CD4-positive, CD25-positive, alpha-beta regulatory T cell (primary cell): ENCODE measurements at regions not wholly inside any gene's neighbourhood (a gene's known extent, or its start where the extent isn't known, plus 50 kb on each side); places are given as distances from the start of the nearest gene placed in this dataset.

ENCODE experiments used
- ATAC-seq, 2 donors: fragments of 150-1000 bp; cut with Tn5 transposase; one replicate each; pipeline ENCODE4 v1.10.0; 2021; ENCODE audit warnings: low read depth in 2 of 2, moderate number of reproducible peaks in 2 of 2, moderate library complexity in 1 of 2
- DNase-seq, 3 donors: peaks; one replicate each; pipeline versions ENCODE4 v3.0.0 to v3.0.0-alpha.2; 2012 to 2022; ENCODE audit warnings: mixed read lengths in 1 of 3
- H3K27ac ChIP-seq: one replicate; pipeline ENCODE4 v1.7.0; 2013; ENCODE audit warnings: mild to moderate bottlenecking, low read length; ENCODE audit not compliant: insufficient read depth, poor library complexity, severe bottlenecking
- H3K27me3 ChIP-seq: one replicate; pipeline ENCODE4 v1.7.0; 2013; ENCODE audit warnings: low read length; ENCODE audit not compliant: control insufficient read depth, insufficient read depth
- H3K36me3 ChIP-seq: one replicate; pipeline ENCODE4 v1.7.0; 2013; ENCODE audit warnings: mild to moderate bottlenecking, low read length, moderate library complexity; ENCODE audit not compliant: control insufficient read depth, insufficient read depth
- H3K4me1 ChIP-seq: 2 replicates; pipeline ENCODE4 v1.7.0; 2013; ENCODE audit warnings: mild to moderate bottlenecking, low read length; ENCODE audit not compliant: insufficient read depth, control insufficient read depth, poor library complexity, severe bottlenecking
- H3K4me3 ChIP-seq: one replicate; pipeline ENCODE4 v1.7.0; 2013; ENCODE audit warnings: low read depth, mild to moderate bottlenecking, low read length, moderate library complexity
- H3K9me3 ChIP-seq, 2 experiments: 1 replicate in 1 of 2; 2 replicates in 1 of 2; pipeline ENCODE4 v1.7.0; 2013; ENCODE audit warnings: low read length in 2 of 2, mild to moderate bottlenecking in 1 of 2, moderate library complexity in 1 of 2; ENCODE audit not compliant: control insufficient read depth in 2 of 2
- H3K27ac Mint-ChIP-seq, 3 donors: one replicate each; pipeline ENCODE4 v1.8.0; 2020 to 2022; ENCODE audit warnings: mild to moderate bottlenecking in 3 of 3, mixed read lengths in 3 of 3, moderate library complexity in 2 of 3
- H3K27me3 Mint-ChIP-seq: one replicate; pipeline ENCODE4 v1.8.0; 2022; ENCODE audit warnings: mild to moderate bottlenecking, mixed read lengths
- H3K36me3 Mint-ChIP-seq: one replicate; pipeline ENCODE4 v1.8.0; 2020; ENCODE audit warnings: mixed read lengths
- H3K4me1 Mint-ChIP-seq, 4 donors: one replicate each; pipeline ENCODE4 v1.8.0; 2020 to 2022; ENCODE audit warnings: mixed read lengths in 4 of 4, mild to moderate bottlenecking in 1 of 4
- H3K4me3 Mint-ChIP-seq, 4 donors: one replicate each; pipeline ENCODE4 v1.8.0; 2020 to 2022; ENCODE audit warnings: mild to moderate bottlenecking in 4 of 4, mixed read lengths in 4 of 4, moderate library complexity in 3 of 4
- H3K9me3 Mint-ChIP-seq, 7 donors: one replicate each; pipeline ENCODE4 v1.8.0; 2020 to 2022; ENCODE audit warnings: mixed read lengths in 7 of 7, mild to moderate bottlenecking in 3 of 7, moderate library complexity in 2 of 7

DNA sequence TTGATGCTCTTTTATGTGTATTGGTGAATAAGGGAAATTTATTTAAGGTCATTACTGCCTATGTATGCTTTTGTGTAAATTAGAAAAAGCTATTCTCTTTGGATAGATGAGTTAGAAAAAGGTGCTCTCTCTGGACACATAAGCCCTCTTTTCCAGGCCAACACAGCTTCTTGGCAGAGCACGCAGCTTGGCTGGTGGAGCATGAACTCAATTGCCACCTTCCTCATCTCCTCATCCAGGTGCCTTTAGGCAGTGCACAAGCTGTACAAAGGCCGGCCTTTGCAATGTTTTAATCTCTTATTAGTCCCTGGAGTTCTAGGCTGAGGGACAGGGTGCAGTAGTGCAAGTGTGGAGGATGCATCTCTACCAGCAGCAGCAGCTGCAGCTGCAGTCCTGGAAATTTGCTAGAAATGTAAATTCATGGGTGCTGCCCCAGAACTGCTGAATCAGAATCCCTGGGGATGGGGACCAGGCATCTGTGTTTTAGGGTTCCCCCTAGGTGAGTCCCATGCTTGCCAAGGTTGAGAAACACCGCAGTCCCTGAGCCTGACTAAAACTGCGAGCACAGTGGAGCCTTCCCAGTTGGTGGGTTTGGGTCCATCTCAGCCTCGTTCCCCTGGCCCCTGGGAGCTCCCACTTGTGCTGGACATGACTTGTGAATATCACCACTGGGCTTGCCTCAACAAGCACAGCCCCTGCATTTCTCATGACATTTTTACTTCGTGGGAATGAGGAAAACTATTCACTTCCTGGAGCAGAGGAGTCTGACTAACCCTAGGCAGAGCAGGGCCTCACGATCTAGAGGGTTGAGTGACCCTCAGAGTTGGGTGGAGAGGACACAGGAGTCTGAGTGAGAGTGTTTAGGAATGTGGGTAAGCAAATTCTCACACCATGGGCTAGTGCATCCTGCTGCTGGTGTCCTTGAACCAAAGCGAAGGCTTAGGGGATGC is 272.3 kb downstream of the ZSWIM6 start:
- H3K27me3 ChIP-seq: no peaks in the 10 kb centered on the region
- ATAC-seq (no peak), DNase-seq (no peak)
- no peaks in the 10 kb centered on the region for H3K9me3 ChIP-seq
- no peak overlapping the region for H3K27ac ChIP-seq
- Mint-ChIP-seq H3K4me1 (no peaks in the 10 kb centered on the region), H3K4me3 (no peak overlapping the region), H3K9me3 (no peaks in the 10 kb centered on the region), H3K36me3 (no peaks in the 10 kb centered on the region), H3K27me3 (no peaks in the 10 kb centered on the region), H3K27ac (no peak overlapping the region)
- H3K36me3 ChIP-seq: no peaks in the 10 kb centered on the region
- no peaks in the 10 kb centered on the region for H3K4me1 ChIP-seq
- no peak overlapping the region for H3K4me3 ChIP-seq

DNA sequence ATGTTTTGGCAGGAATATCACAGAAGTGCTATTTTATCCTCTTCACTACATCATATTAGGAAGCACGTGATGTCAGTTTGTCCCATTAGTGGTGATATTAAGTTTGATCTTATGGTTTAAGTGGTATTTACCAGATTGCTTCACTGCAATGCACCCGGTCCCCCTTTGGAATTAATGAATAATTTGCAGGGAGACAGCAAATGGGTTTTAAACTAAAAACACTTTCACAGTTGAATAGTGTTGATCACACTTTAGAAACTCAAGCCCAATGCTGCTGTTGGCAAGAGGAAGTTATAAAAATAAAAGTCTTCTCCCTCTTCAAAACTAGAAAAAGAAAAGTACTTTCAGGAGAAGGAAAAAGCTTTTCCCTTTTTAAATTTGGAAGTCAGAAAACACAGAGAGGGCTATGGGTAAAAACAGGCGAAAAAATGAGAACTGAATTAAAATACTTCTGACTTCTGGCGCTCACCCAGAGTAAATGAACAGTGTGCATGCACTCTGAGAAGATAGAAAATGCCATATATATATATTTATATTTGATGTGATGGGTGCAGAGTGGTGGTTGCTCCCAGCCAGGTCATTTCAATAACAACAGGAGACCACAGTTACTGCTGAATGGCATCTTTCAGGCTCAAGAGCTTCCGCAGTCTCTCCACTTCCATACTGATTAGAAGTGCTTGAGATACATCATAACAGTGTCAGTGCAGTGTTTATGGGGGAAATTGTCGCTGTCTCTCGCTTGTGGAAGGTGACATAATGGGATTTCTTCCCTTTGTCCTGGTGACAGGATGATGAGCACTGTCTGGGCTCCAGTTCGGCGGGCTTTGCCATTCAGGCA is 278.0 kb downstream of the ZSWIM6 start:
- Histone ChIP-seq H3K36me3 (no peaks in the 10 kb centered on the region), H3K4me1 (no peaks in the 10 kb centered on the region), H3K4me3 (no peak overlapping the region), H3K27me3 (no peaks in the 10 kb centered on the region), H3K9me3 (no peaks in the 10 kb centered on the region), H3K27ac (no peak overlapping the region)
- no peaks in the 10 kb centered on the region for H3K36me3 Mint-ChIP-seq
- no peak overlapping the region for H3K27ac Mint-ChIP-seq
- H3K27me3 Mint-ChIP-seq: peaks cover 13% of the 10 kb centered on the region
- DNase-seq (no peak), ATAC-seq (no peak)
- H3K4me1 Mint-ChIP-seq: no peaks in the 10 kb centered on the region
- no peaks in the 10 kb centered on the region for H3K9me3 Mint-ChIP-seq
- H3K4me3 Mint-ChIP-seq: no peak overlapping the region

DNA sequence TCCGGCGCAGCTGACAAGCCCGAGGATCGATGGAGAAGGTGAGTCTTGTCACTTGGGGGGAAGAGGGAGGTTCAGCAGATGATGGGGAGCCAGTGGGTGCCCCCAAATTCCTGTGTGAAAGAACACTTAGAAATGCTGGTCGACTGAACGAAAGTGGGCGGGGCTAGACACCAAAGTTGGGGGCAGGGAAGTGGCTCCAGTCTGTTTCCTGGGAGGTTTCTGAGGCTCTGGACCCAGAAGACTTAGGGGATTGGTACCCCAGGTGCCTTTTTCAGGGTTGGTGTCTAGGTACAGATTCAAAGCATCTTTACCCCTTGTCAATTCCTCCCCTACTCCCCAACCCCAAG is 278.6 kb downstream of the ZSWIM6 start:
- H3K36me3 ChIP-seq: no peaks in the 10 kb centered on the region
- no peak overlapping the region for H3K27ac ChIP-seq
- H3K27ac Mint-ChIP-seq: no peak overlapping the region

DNA sequence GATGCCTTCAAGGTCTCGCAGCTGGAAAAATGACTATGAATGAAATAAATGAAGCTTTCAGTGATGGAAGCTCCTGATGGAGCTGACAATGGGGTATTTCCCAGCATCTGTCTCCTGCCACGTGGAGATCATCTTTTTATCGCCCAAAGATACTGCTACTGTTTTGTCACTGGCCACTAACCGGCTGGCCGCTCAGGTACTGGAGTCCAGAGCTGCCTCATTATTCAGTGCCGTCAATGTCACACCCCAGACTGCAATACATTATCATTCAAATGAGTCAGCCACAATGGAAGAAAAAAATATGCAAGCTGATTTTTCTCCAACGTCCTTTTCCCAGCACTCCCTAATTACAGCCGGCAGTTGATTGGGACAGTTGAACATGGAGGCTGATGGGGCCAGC is 280.4 kb downstream of the ZSWIM6 start:
- Mint-ChIP-seq H3K9me3 (no peaks in the 10 kb centered on the region), H3K27me3 (peaks cover 13% of the 10 kb centered on the region), H3K4me3 (no peak overlapping the region), H3K36me3 (no peaks in the 10 kb centered on the region), H3K4me1 (no peaks in the 10 kb centered on the region), H3K27ac (no peak overlapping the region)
- ATAC-seq (no peak), DNase-seq (no peak)
- no peaks in the 10 kb centered on the region for H3K27me3 ChIP-seq
- no peaks in the 10 kb centered on the region for H3K4me1 ChIP-seq
- no peak overlapping the region for H3K4me3 ChIP-seq
- no peaks in the 10 kb centered on the region for H3K36me3 ChIP-seq
- no peak overlapping the region for H3K27ac ChIP-seq
- H3K9me3 ChIP-seq: no peaks in the 10 kb centered on the region

More for the DNA sequence above, 278.6 kb downstream of the ZSWIM6 start:
- no peaks in the 10 kb centered on the region for H3K4me1 Mint-ChIP-seq
- no peaks in the 10 kb centered on the region for H3K36me3 Mint-ChIP-seq
- Histone ChIP-seq H3K4me1 (no peaks in the 10 kb centered on the region), H3K9me3 (no peaks in the 10 kb centered on the region), H3K27me3 (no peaks in the 10 kb centered on the region), H3K4me3 (no peak overlapping the region)
- ATAC-seq: no peak
- DNase-seq: no peak
- H3K4me3 Mint-ChIP-seq: no peak overlapping the region
- peaks cover 13% of the 10 kb centered on the region for H3K27me3 Mint-ChIP-seq
- no peaks in the 10 kb centered on the region for H3K9me3 Mint-ChIP-seq

DNA sequence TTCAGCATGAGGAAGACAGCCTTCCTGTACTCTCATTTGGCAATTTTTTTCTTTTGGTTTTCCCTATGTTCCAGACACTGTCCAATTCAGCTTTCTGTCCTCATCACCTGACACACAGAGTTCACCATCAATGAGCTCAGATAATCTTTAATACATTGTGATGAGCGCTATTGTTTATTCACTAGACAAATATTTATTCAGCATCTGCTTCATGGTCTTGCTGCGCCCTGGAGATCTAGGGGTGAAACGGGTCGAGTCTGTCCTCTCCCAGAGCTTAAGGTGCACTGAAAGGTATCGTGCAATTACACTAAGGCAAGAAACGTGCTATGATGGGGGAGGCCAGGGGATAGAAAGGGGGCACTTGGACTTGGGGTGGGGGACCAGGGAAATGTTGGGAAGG is 281.6 kb downstream of the ZSWIM6 start:
- H3K27ac ChIP-seq: no peak overlapping the region
- peaks cover 0 to 2% (median 0%) of the 10 kb centered on the region in 7 donors for H3K9me3 Mint-ChIP-seq
- no peak overlapping the region for H3K4me3 Mint-ChIP-seq
- no peaks in the 10 kb centered on the region for H3K9me3 ChIP-seq
- no peaks in the 10 kb centered on the region for H3K36me3 Mint-ChIP-seq
- H3K4me3 ChIP-seq: no peak overlapping the region
- H3K27me3 ChIP-seq: no peaks in the 10 kb centered on the region
- no peaks in the 10 kb centered on the region for H3K36me3 ChIP-seq
- no peak for DNase-seq
- ATAC-seq: no peak
- peaks cover 19% of the 10 kb centered on the region for H3K27me3 Mint-ChIP-seq
- no peak overlapping the region for H3K27ac Mint-ChIP-seq
- H3K4me1 Mint-ChIP-seq: no peaks in the 10 kb centered on the region
- no peaks in the 10 kb centered on the region for H3K4me1 ChIP-seq

DNA sequence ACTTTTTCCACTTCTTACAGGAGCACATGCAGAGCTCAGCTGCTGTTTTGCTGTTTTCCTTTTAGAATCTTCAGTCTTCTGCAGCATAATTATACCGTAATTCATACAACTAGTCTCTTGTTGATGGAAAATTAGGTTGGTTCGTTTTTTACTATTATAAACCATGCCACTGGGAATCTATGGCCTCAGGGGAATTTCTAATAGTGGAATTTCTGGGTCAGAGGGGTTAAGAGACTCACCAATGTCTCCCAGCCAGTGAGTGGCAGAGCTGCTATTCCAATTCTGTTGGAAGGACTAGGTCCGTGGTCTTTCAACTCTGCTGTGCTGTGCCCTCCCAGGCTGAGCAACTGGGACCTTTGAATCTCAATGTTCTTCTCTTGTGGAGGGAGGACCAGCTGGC is 282.5 kb downstream of the ZSWIM6 start:
- no peaks in the 10 kb centered on the region for H3K9me3 ChIP-seq
- H3K4me3 ChIP-seq: no peak overlapping the region
- H3K27me3 ChIP-seq: no peaks in the 10 kb centered on the region
- ATAC-seq (no peak), DNase-seq (no peak)
- Mint-ChIP-seq H3K36me3 (no peaks in the 10 kb centered on the region), H3K27me3 (peaks cover 25% of the 10 kb centered on the region), H3K4me1 (no peaks in the 10 kb centered on the region), H3K4me3 (no peak overlapping the region), H3K27ac (no peak overlapping the region), H3K9me3 (peaks cover 0 to 2% (median 0%) of the 10 kb centered on the region in 7 donors)
- no peaks in the 10 kb centered on the region for H3K4me1 ChIP-seq
- no peaks in the 10 kb centered on the region for H3K36me3 ChIP-seq
- no peak overlapping the region for H3K27ac ChIP-seq

DNA sequence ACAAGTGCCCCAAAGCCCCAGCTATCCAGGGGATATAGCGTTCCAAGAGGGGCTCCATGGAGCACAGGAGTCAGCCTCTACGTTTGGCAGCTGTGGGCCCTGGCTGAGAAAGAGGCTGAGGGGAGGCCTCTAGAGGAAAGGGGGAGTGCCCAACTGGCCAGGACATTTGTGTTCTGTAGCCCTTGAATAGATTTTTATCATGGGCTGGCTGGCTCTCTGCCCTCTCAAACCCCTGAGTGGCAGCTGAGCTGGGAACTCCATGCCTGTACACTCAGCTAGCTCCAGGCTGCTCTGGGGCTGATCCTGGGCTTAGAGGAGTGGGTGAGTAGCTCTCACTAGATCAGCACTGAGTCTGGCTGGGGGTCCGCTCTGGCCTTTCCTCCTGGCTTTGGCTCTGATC is 285.0 kb downstream of the ZSWIM6 start:
- Mint-ChIP-seq H3K4me3 (no peak overlapping the region), H3K27me3 (peaks cover 24% of the 10 kb centered on the region), H3K9me3 (peaks cover 0 to 2% (median 0%) of the 10 kb centered on the region in 7 donors), H3K36me3 (no peaks in the 10 kb centered on the region), H3K4me1 (no peaks in the 10 kb centered on the region), H3K27ac (no peak overlapping the region)
- Histone ChIP-seq H3K27me3 (peaks cover under 1% of the 10 kb centered on the region), H3K36me3 (no peaks in the 10 kb centered on the region), H3K4me3 (no peak overlapping the region), H3K4me1 (no peaks in the 10 kb centered on the region), H3K9me3 (no peaks in the 10 kb centered on the region), H3K27ac (no peak overlapping the region)
- DNase-seq (no peak), ATAC-seq (no peak)
